ENCODE measurements at regions not wholly inside any gene's neighbourhood (a gene's known extent, or its start where the extent isn't known, plus 50 kb on each side); places are given as distances from the start of the nearest gene placed in this dataset.

- H3K4me2 ChIP-seq (ENCODE audit: low read length) = no peak overlapping the region
- no peak for TF ChIP-seq EZH2phosphoT487 (IDR thresholded peaks at IDR 0.05; ENCODE audit: borderline replicate concordance, low read length)
- no peak for TF ChIP-seq CTCF (IDR thresholded peaks at IDR 0.05; ENCODE audit: low read depth, low read length, poor library complexity, severe bottlenecking)
- H3K27ac ChIP-seq (ENCODE audit: low read depth, low read length) = no peak overlapping the region
- no peaks in the 10 kb centered on the region for H3K9me3 ChIP-seq (ENCODE audit: control insufficient read depth, insufficient read depth, low read length)
- H3K27me3 ChIP-seq (ENCODE audit: control insufficient read depth, low read length) = no peaks in the 10 kb centered on the region
- no peaks in the 10 kb centered on the region for H3K36me3 ChIP-seq (ENCODE audit: control insufficient read depth, low read length)
- no peaks in the 10 kb centered on the region for H3K4me1 ChIP-seq (ENCODE audit: control insufficient read depth, low read length)
- no peaks in the 10 kb centered on the region for H3K9me2 ChIP-seq (replicated peaks; ENCODE audit: control insufficient read depth, low read length)
- H3K4me3 ChIP-seq (ENCODE audit: low read length) = no peak overlapping the region
- H3F3A ChIP-seq (ENCODE audit: control insufficient read depth, insufficient read depth) = no peaks in the 10 kb centered on the region
- no peaks in the 10 kb centered on the region for H4K20me1 ChIP-seq (ENCODE audit: control insufficient read depth, insufficient read depth, low read depth, low read length)
- H3K79me2 ChIP-seq (ENCODE audit: control insufficient read depth, low read length) = no peaks in the 10 kb centered on the region
These were observed 383.9 kb upstream of the PCDH9 start for GRCh38 chr13:67614013-67614412.

GRCh38 chr13:67588607-67589006 is 358.5 kb upstream of the PCDH9 start:
- TF ChIP-seq CTCF (IDR thresholded peaks at IDR 0.05; ENCODE audit: low read depth, low read length, poor library complexity, severe bottlenecking) (no peak), EZH2phosphoT487 (IDR thresholded peaks at IDR 0.05; ENCODE audit: borderline replicate concordance, low read length) (no peak)
- no peaks in the 10 kb centered on the region for H3K79me2 ChIP-seq (ENCODE audit: control insufficient read depth, low read length)
- H3K36me3 ChIP-seq (ENCODE audit: control insufficient read depth, low read length) = no peaks in the 10 kb centered on the region
- H3K9me3 ChIP-seq (ENCODE audit: control insufficient read depth, insufficient read depth, low read length) = no peaks in the 10 kb centered on the region
- no peak overlapping the region for H3K4me3 ChIP-seq (ENCODE audit: low read length)
- H3K9me2 ChIP-seq (replicated peaks; ENCODE audit: control insufficient read depth, low read length) = no peaks in the 10 kb centered on the region
- no peaks in the 10 kb centered on the region for H3K27me3 ChIP-seq (ENCODE audit: control insufficient read depth, low read length)
- no peaks in the 10 kb centered on the region for H3F3A ChIP-seq (ENCODE audit: control insufficient read depth, insufficient read depth)
- H4K20me1 ChIP-seq (ENCODE audit: control insufficient read depth, insufficient read depth, low read depth, low read length) = no peaks in the 10 kb centered on the region
- H3K4me1 ChIP-seq (ENCODE audit: control insufficient read depth, low read length) = no peaks in the 10 kb centered on the region
- H3K27ac ChIP-seq (ENCODE audit: low read depth, low read length) = no peak overlapping the region
- H3K4me2 ChIP-seq (ENCODE audit: low read length) = no peak overlapping the region

- H3K27me3 ChIP-seq (ENCODE audit: control insufficient read depth, low read length) = no peaks in the 10 kb centered on the region
- no peaks in the 10 kb centered on the region for H3K36me3 ChIP-seq (ENCODE audit: control insufficient read depth, low read length)
- no peaks in the 10 kb centered on the region for H3K79me2 ChIP-seq (ENCODE audit: control insufficient read depth, low read length)
- no peaks in the 10 kb centered on the region for H3F3A ChIP-seq (ENCODE audit: control insufficient read depth, insufficient read depth)
- TF ChIP-seq CTCF (IDR thresholded peaks at IDR 0.05; ENCODE audit: low read depth, low read length, poor library complexity, severe bottlenecking) = no peak
- TF ChIP-seq EZH2phosphoT487 (IDR thresholded peaks at IDR 0.05; ENCODE audit: borderline replicate concordance, low read length) = no peak
- H3K4me3 ChIP-seq (ENCODE audit: low read length) = no peak overlapping the region
- H3K9me2 ChIP-seq (replicated peaks; ENCODE audit: control insufficient read depth, low read length) = no peaks in the 10 kb centered on the region
- no peaks in the 10 kb centered on the region for H3K9me3 ChIP-seq (ENCODE audit: control insufficient read depth, insufficient read depth, low read length)
- no peaks in the 10 kb centered on the region for H3K4me1 ChIP-seq (ENCODE audit: control insufficient read depth, low read length)
- H3K27ac ChIP-seq (ENCODE audit: low read depth, low read length) = no peak overlapping the region
- no peak overlapping the region for H3K4me2 ChIP-seq (ENCODE audit: low read length)
- H4K20me1 ChIP-seq (ENCODE audit: control insufficient read depth, insufficient read depth, low read depth, low read length) = no peaks in the 10 kb centered on the region
These were observed 347.2 kb upstream of the PCDH9 start for GRCh38 chr13:67577361-67577760.

Measured in DOHH2 (cell line).